Upper lobe of left lung (tissue), 4 donors: ENCODE measurements at regions not wholly inside any gene's neighbourhood (a gene's known extent, or its start where the extent isn't known, plus 50 kb on each side); places are given as distances from the start of the nearest gene placed in this dataset.

Experiments
- CTCF ChIP-seq, 6 experiments: fragments of 450-650 bp in 4 of 6; fragments of 200-600 bp in 2 of 6; sonication (generic) in 2 of 6; IDR thresholded peaks; one replicate each; pipeline ENCODE4 v1.5.1; 2016 to 2019; ENCODE audit warnings: antibody characterized with exemption in 6 of 6
- POLR2A ChIP-seq, 4 donors: fragments of 450-650 bp; IDR thresholded peaks; one replicate each; pipeline ENCODE4 v1.5.1; 2016 to 2017; ENCODE audit warnings: antibody characterized with exemption in 4 of 4, mild to moderate bottlenecking in 2 of 4
- POLR2AphosphoS5 ChIP-seq, 2 donors: sonication (generic); formaldehyde crosslinking; IDR thresholded peaks; one replicate each; pipeline ENCODE4 v1.5.1; 2017; ENCODE audit warnings: antibody characterized with exemption in 2 of 2

- TF ChIP-seq CTCF (IDR thresholded peaks at IDR 0.05) (no peak), POLR2AphosphoS5 (IDR thresholded peaks at IDR 0.05) (no peak), POLR2A (IDR thresholded peaks at IDR 0.05) (no peak)
Observed at GRCh38 chr1:13949546-13949945, 249.6 kb downstream of the PRDM2 start.
